HEK293 (cell line): ENCODE measurements at regions not wholly inside any gene's neighbourhood (a gene's known extent, or its start where the extent isn't known, plus 50 kb on each side); places are given as distances from the start of the nearest gene placed in this dataset.

Experiments used
- CTCF ChIA-PET: fragments of 350-600 bp; formaldehyde crosslinking; extraction: SDS; loops from one replicate; lab custom pipeline; 2021; ENCODE audit warnings: antibody characterized with exemption; lab: Yijun Ruan, JAX
- POLR2A ChIA-PET: fragments of 300-600 bp; formaldehyde crosslinking; extraction: SDS; loops from one replicate; lab custom pipeline; 2020; ENCODE audit warnings: antibody characterized with exemption, inconsistent platforms; lab: Yijun Ruan, JAX
- H3K27ac ChIP-seq: fragments of 200-500 bp; sonication (Bioruptor generic); 2 replicates; pipeline ENCODE4 v1.5.1; 2014; ENCODE audit warnings: low read depth, low read length, control low read depth, inconsistent platforms; ENCODE audit errors: extremely low read depth
- H3K36me3 ChIP-seq, 2 experiments: fragments of 200-500 bp in 1 of 2; sonication (Bioruptor generic) in 1 of 2; 1 replicate in 1 of 2; 2 replicates in 1 of 2; pipeline ENCODE4 v1.5.1; 2014 to 2017; ENCODE audit warnings: inconsistent platforms in 2 of 2, low read length in 2 of 2; ENCODE audit not compliant: control insufficient read depth in 2 of 2, insufficient read depth in 1 of 2
- H3K4me1 ChIP-seq: fragments of 200-500 bp; sonication (Bioruptor generic); 2 replicates; pipeline ENCODE4 v1.5.1; 2014; ENCODE audit warnings: mild to moderate bottlenecking, low read length, inconsistent platforms; ENCODE audit not compliant: control insufficient read depth, insufficient read depth
- H3K4me3 ChIP-seq: 2 replicates; pipeline ENCODE4 v1.5.1; 2011; ENCODE audit warnings: low read depth, mild to moderate bottlenecking, control low read depth, low read length, moderate library complexity
- H3K9me3 ChIP-seq: fragments of 200-500 bp; sonication (Bioruptor generic); 2 replicates; pipeline ENCODE4 v1.5.1; 2014; ENCODE audit warnings: low read depth, low read length, inconsistent platforms; ENCODE audit not compliant: control insufficient read depth, insufficient read depth
- BCL11B ChIP-seq: fragments of 450-650 bp; formaldehyde crosslinking; IDR thresholded peaks from 2 replicates; pipeline ENCODE4 v1.5.1; 2016; ENCODE audit warnings: low read depth, missing biosample characterization, missing genetic modification characterization
- MYNN ChIP-seq: fragments of 450-650 bp; formaldehyde crosslinking; IDR thresholded peaks from 2 replicates; pipeline ENCODE4 v1.5.1; 2016; ENCODE audit warnings: missing biosample characterization, missing genetic modification characterization, borderline replicate concordance
- ZBTB17 ChIP-seq: fragments of 450-650 bp; formaldehyde crosslinking; IDR thresholded peaks from 2 replicates; pipeline ENCODE4 v1.5.1; 2016; ENCODE audit warnings: missing biosample characterization, missing genetic modification characterization
- ZNF140 ChIP-seq: fragments of 450-650 bp; formaldehyde crosslinking; IDR thresholded peaks from 2 replicates; pipeline ENCODE4 v1.5.1; 2016; ENCODE audit warnings: missing biosample characterization, missing genetic modification characterization
- ZNF239 ChIP-seq: fragments of 450-650 bp; formaldehyde crosslinking; IDR thresholded peaks from 2 replicates; pipeline ENCODE4 v1.5.1; 2016; ENCODE audit warnings: missing biosample characterization, missing genetic modification characterization
- ZNF24 ChIP-seq: fragments of 450-650 bp; formaldehyde crosslinking; IDR thresholded peaks from 2 replicates; pipeline ENCODE4 v1.5.1; 2016; ENCODE audit warnings: missing biosample characterization, missing genetic modification characterization
- ZNF354C ChIP-seq: fragments of 450-650 bp; formaldehyde crosslinking; IDR thresholded peaks from 2 replicates; pipeline ENCODE4 v1.5.1; 2016; ENCODE audit warnings: missing biosample characterization, missing genetic modification characterization, low read depth, borderline replicate concordance
- ZNF514 ChIP-seq: fragments of 450-650 bp; formaldehyde crosslinking; IDR thresholded peaks from 2 replicates; pipeline ENCODE4 v1.5.1; 2016; ENCODE audit warnings: missing biosample characterization, missing genetic modification characterization
- ZNF555 ChIP-seq: fragments of 450-650 bp; formaldehyde crosslinking; conservative IDR thresholded peaks from 2 replicates; pipeline ENCODE4 v1.5.1; 2017; ENCODE audit warnings: missing biosample characterization, mild to moderate bottlenecking, missing genetic modification characterization, inconsistent platforms
- ZNF623 ChIP-seq: fragments of 450-650 bp; formaldehyde crosslinking; IDR thresholded peaks from 2 replicates; pipeline ENCODE4 v1.5.1; 2016; ENCODE audit warnings: missing biosample characterization, missing genetic modification characterization
- ZNF830 ChIP-seq: fragments of 450-650 bp; IDR thresholded peaks from 2 replicates; pipeline ENCODE4 v1.5.0; 2018; ENCODE audit warnings: missing biosample characterization, missing genetic modification characterization, low read depth, mild to moderate bottlenecking, moderate library complexity
- ZSCAN16 ChIP-seq: fragments of 450-650 bp; formaldehyde crosslinking; IDR thresholded peaks from 2 replicates; pipeline ENCODE4 v1.5.1; 2016; ENCODE audit warnings: missing biosample characterization, missing genetic modification characterization
- TF ChIP-seq, protein P1 (sequence below): fragments of 450-650 bp; formaldehyde crosslinking; IDR thresholded peaks from 2 replicates; pipeline ENCODE4 v1.5.1; 2016; ENCODE audit warnings: missing biosample characterization, missing genetic modification characterization, low read depth
- TF ChIP-seq, protein P2 (sequence below): fragments of 450-650 bp; formaldehyde crosslinking; optimal IDR thresholded peaks from 2 replicates; pipeline ENCODE3; 2016; ENCODE audit warnings: missing biosample characterization, mild to moderate bottlenecking, missing genetic modification characterization
- TF ChIP-seq, protein P3 (sequence below): fragments of 450-650 bp; formaldehyde crosslinking; IDR thresholded peaks from 2 replicates; pipeline ENCODE4 v1.5.1; 2016; ENCODE audit warnings: missing biosample characterization, missing genetic modification characterization

DNA sequence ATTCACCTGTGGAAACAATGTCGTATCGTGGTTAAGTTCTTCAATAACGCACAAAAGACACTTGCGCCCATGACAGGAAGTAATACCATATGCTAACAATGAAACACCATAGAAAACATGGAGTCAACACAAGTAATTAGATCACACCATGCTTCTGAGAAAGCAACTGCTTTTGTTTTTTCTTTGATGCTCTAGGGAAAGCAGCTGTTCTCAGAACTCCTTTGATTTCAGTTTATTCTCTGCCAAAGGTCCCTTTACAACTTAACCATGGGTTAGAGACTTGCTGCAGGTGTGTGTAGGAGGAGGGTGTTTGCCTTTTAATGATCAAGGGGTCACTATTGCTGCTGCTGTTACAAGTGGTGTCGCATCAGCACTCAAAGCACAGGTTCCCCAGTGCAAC lies 324.0 kb upstream of the SLCO3A1 start:
- Histone ChIP-seq H3K36me3 (no peaks in the 10 kb centered on the region), H3K27ac (no peak overlapping the region), H3K9me3 (peaks cover 5% of the 10 kb centered on the region; the same call in 1 of the 2 replicates), H3K4me3 (no peak overlapping the region), H3K4me1 (no peaks in the 10 kb centered on the region)
- ChIA-PET CTCF (interaction anchor here (0.6 kb wide), 1 partner anchor 86 kb away, joined by 3 read pairs; no protein-coding TSS in a partner anchor), POLR2A (no interaction called here)
- no peak for TF ChIP-seq ZNF354C (tag by site-specific recombination)
- TF ChIP-seq, protein P1, sequence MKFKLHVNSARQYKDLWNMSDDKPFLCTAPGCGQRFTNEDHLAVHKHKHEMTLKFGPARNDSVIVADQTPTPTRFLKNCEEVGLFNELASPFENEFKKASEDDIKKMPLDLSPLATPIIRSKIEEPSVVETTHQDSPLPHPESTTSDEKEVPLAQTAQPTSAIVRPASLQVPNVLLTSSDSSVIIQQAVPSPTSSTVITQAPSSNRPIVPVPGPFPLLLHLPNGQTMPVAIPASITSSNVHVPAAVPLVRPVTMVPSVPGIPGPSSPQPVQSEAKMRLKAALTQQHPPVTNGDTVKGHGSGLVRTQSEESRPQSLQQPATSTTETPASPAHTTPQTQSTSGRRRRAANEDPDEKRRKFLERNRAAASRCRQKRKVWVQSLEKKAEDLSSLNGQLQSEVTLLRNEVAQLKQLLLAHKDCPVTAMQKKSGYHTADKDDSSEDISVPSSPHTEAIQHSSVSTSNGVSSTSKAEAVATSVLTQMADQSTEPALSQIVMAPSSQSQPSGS = no peak

DNA sequence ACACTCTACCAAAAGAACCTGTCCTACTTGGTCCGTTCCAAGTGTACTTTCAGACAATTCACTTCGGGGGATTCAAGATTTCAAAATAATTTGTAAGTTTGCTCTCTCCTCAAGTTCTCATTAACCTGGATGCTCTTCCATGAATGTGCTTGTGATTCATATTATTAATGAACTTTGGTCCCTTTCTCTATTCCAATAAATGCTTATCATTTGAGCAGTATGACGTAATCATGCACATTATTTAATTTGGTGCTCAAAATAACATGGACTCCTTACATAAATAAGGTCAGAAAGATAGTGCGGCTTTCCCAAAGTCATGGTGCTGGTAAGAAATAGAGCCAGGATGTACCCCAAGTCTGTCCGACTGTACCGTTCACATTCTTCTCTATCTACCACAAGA lies 323.2 kb upstream of the SLCO3A1 start:
- Histone ChIP-seq H3K4me1 (no peaks in the 10 kb centered on the region), H3K27ac (no peak overlapping the region), H3K36me3 (no peaks in the 10 kb centered on the region), H3K9me3 (peaks cover 2% of the 10 kb centered on the region; the same call in 1 of the 2 replicates), H3K4me3 (no peak overlapping the region)
- ChIA-PET CTCF (interaction anchor here (0.6 kb wide), 2 partner anchors 87 to 1658 kb away, joined by 3 to 5 read pairs; no protein-coding TSS in a partner anchor), POLR2A (no interaction called here)
- TF ChIP-seq, protein P1 = peak; percentile 33; the same call in 1 of the 2 replicates
- no peak for TF ChIP-seq ZBTB17 (tag by site-specific recombination)

DNA sequence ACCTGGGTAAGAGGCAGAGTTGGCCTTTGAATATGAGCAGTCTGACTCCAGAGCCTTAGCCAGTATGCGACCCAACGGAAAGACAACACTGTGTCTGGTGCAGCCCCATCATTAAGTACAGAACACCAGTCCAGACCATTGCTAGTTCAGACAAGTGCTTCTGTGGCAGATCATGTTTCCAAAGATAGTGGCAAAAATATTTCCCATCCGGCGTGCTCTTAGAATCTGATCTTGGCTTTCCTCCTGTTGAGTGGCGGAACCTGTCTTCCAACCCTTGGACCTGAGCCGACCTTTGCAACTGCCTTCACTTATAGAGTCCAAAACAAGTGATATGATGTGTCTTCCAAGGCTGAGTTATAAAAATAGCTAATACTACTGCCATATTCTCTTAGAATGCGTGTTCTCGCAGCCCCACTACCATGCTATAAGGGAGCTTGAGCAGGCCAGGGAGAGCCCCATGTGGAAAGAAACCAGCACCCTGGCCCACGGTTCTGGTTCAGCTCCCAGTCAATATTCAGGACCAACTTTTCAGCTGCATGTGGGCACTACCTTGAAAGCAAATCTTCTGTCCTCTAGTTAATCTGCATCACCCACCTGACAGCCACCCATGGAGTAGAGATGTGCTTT lies 322.4 kb upstream of the SLCO3A1 start:
- no peaks in the 10 kb centered on the region for H3K9me3 ChIP-seq
- ChIA-PET POLR2A (no interaction called here), CTCF (no interaction called here)
- no peak overlapping the region for H3K27ac ChIP-seq
- no peaks in the 10 kb centered on the region for H3K36me3 ChIP-seq
- no peaks in the 10 kb centered on the region for H3K4me1 ChIP-seq
- no peak overlapping the region for H3K4me3 ChIP-seq
- TF ChIP-seq MYNN = no peak
- TF ChIP-seq ZNF830 = no peak
- no peak for TF ChIP-seq ZNF140 (tag by site-specific recombination)

DNA sequence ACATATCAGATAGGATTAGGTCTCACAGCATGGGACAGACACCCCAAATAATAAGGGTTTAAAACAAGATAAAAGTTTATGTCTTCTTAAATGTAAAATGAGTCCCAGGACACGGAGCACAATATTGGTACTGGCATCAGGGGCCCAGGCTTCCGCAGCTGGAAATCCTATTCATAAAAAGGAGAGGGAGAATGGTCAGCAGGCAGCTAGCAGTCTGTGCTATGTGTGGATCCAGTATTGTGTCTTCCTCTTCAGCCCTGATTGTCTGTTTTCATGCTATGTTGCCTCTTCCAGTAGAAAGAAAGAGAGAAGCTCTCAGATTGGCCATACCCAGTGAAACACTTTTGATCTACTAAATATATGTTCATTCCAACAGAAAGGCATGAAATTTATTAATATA lies 319.3 kb upstream of the SLCO3A1 start:
- CTCF ChIA-PET = interaction anchor here (1.5 kb wide), 1 partner anchor 14 kb away, joined by 3 read pairs; no protein-coding TSS in a partner anchor
- H3K36me3 ChIP-seq = no peaks in the 10 kb centered on the region
- H3K27ac ChIP-seq = no peak overlapping the region
- H3K9me3 ChIP-seq = no peaks in the 10 kb centered on the region
- no peak overlapping the region for H3K4me3 ChIP-seq
- POLR2A ChIA-PET = no interaction called here
- TF ChIP-seq BCL11B (tag by site-specific recombination) (no peak), ZNF623 (tag by site-specific recombination) (no peak), ZSCAN16 (tag by site-specific recombination) (no peak), ZNF24 (tag by site-specific recombination) (no peak), ZNF514 (no peak), ZNF239 (no peak), ZNF140 (tag by site-specific recombination) (no peak), ZNF555 (no peak)
- TF ChIP-seq, protein P2, sequence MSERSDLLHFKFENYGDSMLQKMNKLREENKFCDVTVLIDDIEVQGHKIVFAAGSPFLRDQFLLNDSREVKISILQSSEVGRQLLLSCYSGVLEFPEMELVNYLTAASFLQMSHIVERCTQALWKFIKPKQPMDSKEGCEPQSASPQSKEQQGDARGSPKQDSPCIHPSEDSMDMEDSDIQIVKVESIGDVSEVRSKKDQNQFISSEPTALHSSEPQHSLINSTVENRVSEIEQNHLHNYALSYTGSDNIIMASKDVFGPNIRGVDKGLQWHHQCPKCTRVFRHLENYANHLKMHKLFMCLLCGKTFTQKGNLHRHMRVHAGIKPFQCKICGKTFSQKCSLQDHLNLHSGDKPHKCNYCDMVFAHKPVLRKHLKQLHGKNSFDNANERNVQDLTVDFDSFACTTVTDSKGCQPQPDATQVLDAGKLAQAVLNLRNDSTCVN = no peak
- TF ChIP-seq, protein P3, sequence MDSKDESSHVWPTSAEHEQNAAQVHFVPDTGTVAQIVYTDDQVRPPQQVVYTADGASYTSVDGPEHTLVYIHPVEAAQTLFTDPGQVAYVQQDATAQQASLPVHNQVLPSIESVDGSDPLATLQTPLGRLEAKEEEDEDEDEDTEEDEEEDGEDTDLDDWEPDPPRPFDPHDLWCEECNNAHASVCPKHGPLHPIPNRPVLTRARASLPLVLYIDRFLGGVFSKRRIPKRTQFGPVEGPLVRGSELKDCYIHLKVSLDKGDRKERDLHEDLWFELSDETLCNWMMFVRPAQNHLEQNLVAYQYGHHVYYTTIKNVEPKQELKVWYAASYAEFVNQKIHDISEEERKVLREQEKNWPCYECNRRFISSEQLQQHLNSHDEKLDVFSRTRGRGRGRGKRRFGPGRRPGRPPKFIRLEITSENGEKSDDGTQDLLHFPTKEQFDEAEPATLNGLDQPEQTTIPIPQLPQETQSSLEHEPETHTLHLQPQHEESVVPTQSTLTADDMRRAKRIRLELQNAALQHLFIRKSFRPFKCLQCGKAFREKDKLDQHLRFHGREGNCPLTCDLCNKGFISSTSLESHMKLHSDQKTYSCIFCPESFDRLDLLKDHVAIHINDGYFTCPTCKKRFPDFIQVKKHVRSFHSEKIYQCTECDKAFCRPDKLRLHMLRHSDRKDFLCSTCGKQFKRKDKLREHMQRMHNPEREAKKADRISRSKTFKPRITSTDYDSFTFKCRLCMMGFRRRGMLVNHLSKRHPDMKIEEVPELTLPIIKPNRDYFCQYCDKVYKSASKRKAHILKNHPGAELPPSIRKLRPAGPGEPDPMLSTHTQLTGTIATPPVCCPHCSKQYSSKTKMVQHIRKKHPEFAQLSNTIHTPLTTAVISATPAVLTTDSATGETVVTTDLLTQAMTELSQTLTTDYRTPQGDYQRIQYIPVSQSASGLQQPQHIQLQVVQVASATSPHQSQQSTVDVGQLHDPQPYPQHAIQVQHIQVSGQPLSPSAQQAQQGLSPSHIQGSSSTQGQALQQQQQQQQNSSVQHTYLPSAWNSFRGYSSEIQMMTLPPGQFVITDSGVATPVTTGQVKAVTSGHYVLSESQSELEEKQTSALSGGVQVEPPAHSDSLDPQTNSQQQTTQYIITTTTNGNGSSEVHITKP (tag by site-specific recombination) = no peak
- peaks cover 7% of the 10 kb centered on the region; the same call in 1 of the 2 replicates for H3K4me1 ChIP-seq
